SK-N-SH treated with all-trans-retinoic acid at 6 μM for 48 hours (cell line): ENCODE measurements at regions not wholly inside any gene's neighbourhood (a gene's known extent, or its start where the extent isn't known, plus 50 kb on each side); places are given as distances from the start of the nearest gene placed in this dataset.

Source experiments
- ATAC-seq: fragments of 200-7000 bp; cut with Tn5 transposase; 3 replicates; pipeline ENCODE4 v1.9.1; 2020; ENCODE audit warnings: mild to moderate bottlenecking, moderate library complexity
- ARNTL ChIP-seq: fragments of 450-650 bp; formaldehyde crosslinking; IDR thresholded peaks from 2 replicates; pipeline ENCODE4 v1.5.0; 2020; ENCODE audit warnings: low read depth, mild to moderate bottlenecking, moderate library complexity, borderline replicate concordance
- BACH2 ChIP-seq: fragments of 250-450 bp; sonication (Bioruptor Pico); IDR thresholded peaks from 2 replicates; pipeline ENCODE4 v1.9.0; 2021; ENCODE audit warnings: mild to moderate bottlenecking, borderline replicate concordance
- CREB5 ChIP-seq: fragments of 250-450 bp; sonication (Bioruptor Pico); IDR thresholded peaks from 2 replicates; pipeline ENCODE4 v1.5.1; 2020; ENCODE audit warnings: low read depth, mild to moderate bottlenecking, moderate library complexity
- CSDC2 ChIP-seq: fragments of 250-450 bp; sonication (Bioruptor Pico); IDR thresholded peaks from 2 replicates; pipeline ENCODE4 v1.5.0; 2020; ENCODE audit warnings: mild to moderate bottlenecking, moderate library complexity
- CSRNP3 ChIP-seq: fragments of 250-450 bp; sonication (Bioruptor Pico); IDR thresholded peaks from 2 replicates; pipeline ENCODE4 v1.5.1; 2021; ENCODE audit warnings: mild to moderate bottlenecking, moderate library complexity
- ESRRG ChIP-seq: fragments of 250-450 bp; sonication (Bioruptor Pico); IDR thresholded peaks from 2 replicates; pipeline ENCODE4 v1.6.1; 2021; ENCODE audit warnings: mild to moderate bottlenecking
- GLIS3 ChIP-seq: fragments of 250-450 bp; sonication (Bioruptor Pico); IDR thresholded peaks from 2 replicates; pipeline ENCODE4 v1.5.0; 2020; ENCODE audit warnings: mild to moderate bottlenecking, moderate library complexity
- ISL1 ChIP-seq: fragments of 250-450 bp; sonication (Bioruptor Pico); IDR thresholded peaks from 2 replicates; pipeline ENCODE4 v2.1.2; 2022; ENCODE audit warnings: mild to moderate bottlenecking, moderate library complexity
- OSR1 ChIP-seq: fragments of 250-450 bp; sonication (Bioruptor Pico); IDR thresholded peaks from 2 replicates; pipeline ENCODE4 v1.8.0; 2022; ENCODE audit warnings: moderate library complexity, mild to moderate bottlenecking, inconsistent platforms
- PATZ1 ChIP-seq: fragments of 250-450 bp; sonication (Bioruptor Pico); IDR thresholded peaks from 2 replicates; pipeline ENCODE4 v1.8.0; 2020; ENCODE audit warnings: mild to moderate bottlenecking, moderate library complexity, borderline replicate concordance
- POU6F1 ChIP-seq: fragments of 250-450 bp; sonication (Bioruptor Pico); IDR thresholded peaks from 2 replicates; pipeline ENCODE4 v1.8.0; 2021; ENCODE audit warnings: low read depth, mild to moderate bottlenecking, moderate library complexity, borderline replicate concordance
- PPARA ChIP-seq: fragments of 250-450 bp; sonication (Bioruptor Pico); IDR thresholded peaks from 2 replicates; pipeline ENCODE4 v1.5.0; 2020; ENCODE audit warnings: mild to moderate bottlenecking, borderline replicate concordance
- RARB ChIP-seq: fragments of 250-450 bp; sonication (Bioruptor Pico); IDR thresholded peaks from 2 replicates; pipeline ENCODE4 v1.8.0; 2021; ENCODE audit warnings: mild to moderate bottlenecking, moderate library complexity
- SNAI2 ChIP-seq: fragments of 250-450 bp; sonication (Bioruptor Pico); IDR thresholded peaks from 2 replicates; pipeline ENCODE4 v1.5.0; 2020; ENCODE audit warnings: mild to moderate bottlenecking, moderate library complexity
- TCF4 ChIP-seq: fragments of 250-450 bp; sonication (Bioruptor Pico); IDR thresholded peaks from 2 replicates; pipeline ENCODE4 v1.8.0; 2021; ENCODE audit warnings: mild to moderate bottlenecking, moderate library complexity, borderline replicate concordance
- TOX ChIP-seq: fragments of 250-450 bp; sonication (Bioruptor Pico); IDR thresholded peaks from 2 replicates; pipeline ENCODE4 v1.8.0; 2021; ENCODE audit warnings: mild to moderate bottlenecking, moderate library complexity, borderline replicate concordance
- TSHZ2 ChIP-seq: fragments of 250-450 bp; sonication (Bioruptor Pico); IDR thresholded peaks from 2 replicates; pipeline ENCODE4 v1.5.0; 2020; ENCODE audit warnings: mild to moderate bottlenecking, moderate library complexity
- ZC3H10 ChIP-seq: fragments of 250-450 bp; sonication (Bioruptor Pico); IDR thresholded peaks from 2 replicates; pipeline ENCODE4 v1.5.1; 2021; ENCODE audit warnings: mild to moderate bottlenecking, moderate library complexity
- ZFP3 ChIP-seq: fragments of 250-450 bp; sonication (Bioruptor Pico); IDR thresholded peaks from 2 replicates; pipeline ENCODE4 v1.5.0; 2020; ENCODE audit warnings: mild to moderate bottlenecking, moderate library complexity
- ZFP30 ChIP-seq: fragments of 450-650 bp; formaldehyde crosslinking; IDR thresholded peaks from 2 replicates; pipeline ENCODE4 v1.5.0; 2022; ENCODE audit warnings: mild to moderate bottlenecking, moderate library complexity
- ZNF565 ChIP-seq: fragments of 450-650 bp; formaldehyde crosslinking; conservative IDR thresholded peaks from 2 replicates; pipeline ENCODE4 v1.5.0; 2020; ENCODE audit warnings: low read depth, mild to moderate bottlenecking, moderate library complexity
- ZNF70 ChIP-seq: fragments of 450-650 bp; formaldehyde crosslinking; IDR thresholded peaks from 2 replicates; pipeline ENCODE4 v1.5.0; 2020; ENCODE audit warnings: mild to moderate bottlenecking, moderate library complexity
- ZNF8 ChIP-seq: fragments of 450-650 bp; formaldehyde crosslinking; IDR thresholded peaks from 2 replicates; pipeline ENCODE4 v1.5.0; 2020; ENCODE audit warnings: mild to moderate bottlenecking, moderate library complexity

GRCh38 chr7:10708447-10708846, 265.2 kb upstream of the PHF14 start:
- no peak for TF ChIP-seq CSDC2
- TF ChIP-seq ISL1 (CRISPR knock-in tag): no peak
- no peak for TF ChIP-seq ZC3H10 (CRISPR knock-in tag)
- no peak for TF ChIP-seq PPARA
- no peak for TF ChIP-seq ZFP30 (CRISPR knock-in tag)
- no peak for TF ChIP-seq PATZ1 (CRISPR knock-in tag)
- no peak for TF ChIP-seq TOX (CRISPR knock-in tag)
- TF ChIP-seq ARNTL (CRISPR knock-in tag): no peak
- TF ChIP-seq BACH2 (CRISPR knock-in tag): no peak
- no peak for TF ChIP-seq TSHZ2 (CRISPR knock-in tag)
- TF ChIP-seq CSRNP3 (CRISPR knock-in tag): no peak
- no peak for TF ChIP-seq POU6F1 (CRISPR knock-in tag)
- TF ChIP-seq ZNF70 (CRISPR knock-in tag): no peak
- ATAC-seq: no peak

GRCh38 chr7:10718768-10719167, 254.9 kb upstream of the PHF14 start:
- TF ChIP-seq ZFP3 (CRISPR knock-in tag) (no peak), CREB5 (CRISPR knock-in tag) (no peak), RARB (CRISPR knock-in tag) (no peak), CSRNP3 (CRISPR knock-in tag) (no peak), ZNF565 (CRISPR knock-in tag) (no peak), PPARA (no peak), SNAI2 (no peak), CSDC2 (no peak), ZNF70 (CRISPR knock-in tag) (no peak), ISL1 (CRISPR knock-in tag) (no peak), GLIS3 (CRISPR knock-in tag) (no peak), TSHZ2 (CRISPR knock-in tag) (no peak), OSR1 (CRISPR knock-in tag) (no peak), BACH2 (CRISPR knock-in tag) (no peak), ARNTL (CRISPR knock-in tag) (no peak), ZNF8 (CRISPR knock-in tag) (no peak), TCF4 (no peak), ESRRG (CRISPR knock-in tag) (no peak), ZFP30 (CRISPR knock-in tag) (no peak), PATZ1 (CRISPR knock-in tag) (no peak)
- ATAC-seq: no peak
